ENCODE measurements at regions not wholly inside any gene's neighbourhood (a gene's known extent, or its start where the extent isn't known, plus 50 kb on each side); places are given as distances from the start of the nearest gene placed in this dataset.
A peak's percentile ranks its signal among the peaks of the same experiment; 100 is the strongest.
"Not testable (repeated sequence)": the region's sequence is repeated elsewhere in the genome, so short reads cannot be mapped to it uniquely, and the experiment has no call there.

GRCh38 chr11:37511425-37511933, 913.4 kb upstream of the RAG2 start:
- DNase-seq (ENCODE audit: low read depth), result no peak

- DNase-seq (ENCODE audit: low read depth), result no peak
Observed at GRCh38 chr11:37509506-37509905, 911.5 kb upstream of the RAG2 start.

- DNase-seq (ENCODE audit: low read depth), result no peak
Observed at GRCh38 chr11:37506531-37506930, 908.5 kb upstream of the RAG2 start.

DNA sequence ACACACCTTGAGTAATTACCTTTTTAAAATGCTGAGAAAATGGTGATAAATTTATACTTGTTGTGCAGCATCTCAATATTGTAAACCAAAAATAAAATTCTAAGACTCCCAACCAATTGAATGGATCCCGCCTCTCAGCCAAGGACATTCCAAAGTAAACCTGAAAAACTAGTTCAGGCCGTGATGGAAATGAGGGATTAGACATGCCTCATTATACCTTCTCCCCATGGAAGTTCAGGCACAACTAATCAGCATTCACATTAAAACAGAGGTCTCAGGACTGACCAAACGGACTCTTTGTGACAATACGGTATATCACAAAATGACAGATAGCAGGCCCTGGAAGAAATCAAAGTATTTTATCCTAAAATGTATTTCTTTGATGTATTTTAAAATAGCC, 907.4 kb upstream of the RAG2 start:
- DNase-seq (ENCODE audit: low read depth), result no peak

DNA sequence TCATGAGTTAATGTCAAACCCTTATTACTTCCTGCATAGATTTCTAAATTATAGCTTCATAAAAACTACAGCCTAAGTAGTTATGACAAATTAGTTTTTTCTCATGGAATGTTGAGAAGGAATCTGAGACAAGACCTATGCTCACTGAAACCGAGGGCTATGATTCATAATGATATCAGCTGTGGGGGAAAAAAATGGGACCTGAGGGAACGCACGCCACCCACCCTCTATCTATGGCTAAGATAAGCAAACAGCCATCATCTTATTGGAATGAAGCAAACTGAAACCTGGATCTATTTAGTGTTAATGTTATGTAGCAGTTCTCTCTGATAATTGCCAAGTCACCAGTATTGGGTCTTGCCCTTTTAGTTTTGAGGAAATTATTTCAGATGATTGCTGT, 906.9 kb upstream of the RAG2 start:
- peak; percentile 44 for DNase-seq (ENCODE audit: low read depth)

GRCh38 chr11:37504060-37504611, 906.1 kb upstream of the RAG2 start:
- DNase-seq (ENCODE audit: low read depth), result peak; percentile 57

DNA sequence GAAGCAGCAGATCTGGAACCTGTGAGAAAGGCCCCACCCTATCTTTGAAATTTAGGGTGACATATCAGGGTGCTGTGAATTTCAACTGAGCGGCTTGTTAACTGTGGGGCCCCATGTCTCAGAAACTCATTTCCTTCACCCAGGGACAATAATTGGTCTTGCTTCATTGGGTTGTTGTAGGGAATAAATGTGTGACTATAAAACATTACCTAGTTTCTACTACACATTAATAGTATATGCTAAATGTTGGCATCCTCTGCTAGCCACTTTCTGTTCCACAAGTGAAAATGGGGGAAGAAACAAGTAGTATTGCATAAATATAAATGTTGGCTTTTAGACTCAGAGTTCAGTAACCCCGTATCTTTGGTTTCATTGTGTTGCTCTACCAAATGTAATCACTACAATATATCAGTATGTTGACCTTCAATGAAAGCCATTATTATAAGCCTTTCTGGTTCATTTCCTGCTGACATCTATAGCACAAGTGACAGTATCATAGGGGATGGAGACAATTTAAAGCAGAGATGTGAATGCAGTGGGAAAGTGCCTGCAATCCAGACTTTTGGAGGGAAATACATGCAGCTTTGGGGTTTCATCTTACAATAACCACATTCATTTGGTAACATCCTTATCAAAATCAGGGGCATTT, 905.5 kb upstream of the RAG2 start:
- DNase-seq (ENCODE audit: low read depth), result no peak

DNA sequence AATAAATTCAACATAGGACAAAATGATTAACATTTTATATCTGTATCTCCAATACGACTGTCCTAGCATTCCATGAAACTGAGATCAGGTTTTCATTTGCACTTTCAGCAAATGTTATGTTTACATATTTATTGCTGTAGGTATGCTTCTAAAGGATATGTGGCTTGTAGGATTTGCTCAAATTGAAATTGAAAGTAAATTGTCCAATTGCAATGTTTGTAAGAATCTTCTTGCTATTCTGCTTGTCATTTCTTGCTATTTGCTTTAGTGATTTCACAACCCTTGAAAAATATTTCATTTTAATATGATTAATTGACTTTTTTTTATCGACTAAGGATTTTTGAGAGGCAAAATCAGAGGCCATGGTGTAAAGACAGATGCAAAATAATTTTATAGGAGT, 904.2 kb upstream of the RAG2 start:
- no peak for DNase-seq (ENCODE audit: low read depth)

DNA sequence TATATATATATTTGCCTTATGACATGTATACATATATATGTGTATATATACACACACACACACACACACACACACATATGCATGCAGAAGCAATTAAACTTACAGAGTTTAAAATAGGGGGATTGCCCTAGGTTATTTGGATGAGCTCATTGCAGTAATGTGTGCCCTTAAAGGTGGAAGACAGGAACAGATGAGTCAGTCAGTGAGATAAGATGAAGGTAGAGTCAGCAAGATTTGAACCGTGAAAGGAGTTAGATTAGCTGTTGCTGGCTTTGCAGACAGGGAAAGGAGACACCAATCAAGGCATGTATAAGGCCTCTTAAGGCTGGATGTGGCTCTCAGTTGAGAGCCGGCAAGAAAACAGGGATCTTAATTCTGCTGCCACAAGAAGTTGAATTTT, 902.4 kb upstream of the RAG2 start:
- no peak for DNase-seq (ENCODE audit: low read depth)

DNA sequence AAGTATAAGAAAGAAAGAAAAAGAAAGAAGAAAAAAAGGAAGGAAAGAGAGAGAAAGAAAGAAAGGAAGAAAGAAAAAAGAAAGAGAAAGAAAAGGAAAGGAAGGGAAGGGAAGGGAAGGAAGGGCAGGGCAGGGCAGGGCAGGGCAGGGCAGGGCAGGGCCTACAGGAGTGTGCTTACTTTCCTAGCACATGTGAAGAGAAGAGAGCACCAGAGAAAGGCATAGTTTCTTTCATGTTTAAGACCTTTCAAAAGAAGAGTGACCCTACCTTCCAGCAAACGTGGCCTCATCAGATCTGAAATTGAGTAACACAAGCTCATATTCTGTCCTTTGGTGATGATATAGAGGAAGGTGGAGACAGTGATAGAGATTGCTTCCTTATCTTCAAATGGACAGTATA, 899.3 kb upstream of the RAG2 start:
- no peak for DNase-seq (ENCODE audit: low read depth)

DNA sequence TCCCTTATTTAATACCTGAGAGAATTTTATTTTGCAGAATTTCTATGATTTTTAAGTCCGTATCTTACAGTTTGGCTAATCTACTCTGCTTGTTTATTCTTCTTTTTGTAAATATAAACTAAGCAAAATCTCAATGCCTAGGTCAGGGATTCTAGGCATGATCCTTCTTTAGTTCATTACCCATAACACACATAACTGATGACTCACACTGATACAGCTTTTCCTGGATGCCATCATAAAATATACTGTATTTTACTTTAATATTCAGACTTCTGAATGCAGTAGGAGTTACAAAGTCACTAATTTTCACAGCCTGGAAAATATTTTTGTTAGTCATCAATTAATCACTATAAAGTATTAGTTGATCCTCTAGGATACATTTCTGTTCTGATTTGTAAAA, 898.2 kb upstream of the RAG2 start:
- DNase-seq (ENCODE audit: low read depth), result no peak

DNA sequence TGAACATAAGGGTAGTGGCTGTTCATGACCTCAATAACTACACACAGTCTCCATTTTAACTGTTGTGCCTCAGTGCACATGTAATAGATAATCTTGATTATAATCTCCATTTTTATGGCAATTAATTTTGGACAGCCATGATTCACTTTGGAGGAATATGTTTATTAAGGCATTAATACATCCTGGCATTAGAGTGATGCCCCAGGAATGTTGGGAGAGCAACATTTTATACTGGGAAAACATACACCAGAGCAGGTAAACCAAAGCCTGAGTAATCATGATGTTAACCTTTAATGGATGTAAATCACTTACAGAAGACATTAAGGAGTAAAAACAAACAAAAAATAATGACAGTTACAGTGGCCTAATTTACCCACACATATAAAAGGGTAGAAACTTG, 886.3 kb upstream of the RAG2 start:
- DNase-seq (ENCODE audit: low read depth), result no peak

- DNase-seq (ENCODE audit: low read depth), result no peak
Observed at GRCh38 chr11:37483761-37484160, 885.7 kb upstream of the RAG2 start.

- DNase-seq (ENCODE audit: low read depth), result no peak
Observed at GRCh38 chr11:37474889-37475288, 876.9 kb upstream of the RAG2 start.

- no peak for DNase-seq (ENCODE audit: low read depth)
Observed at GRCh38 chr11:37468344-37468743, 870.3 kb upstream of the RAG2 start.

DNA sequence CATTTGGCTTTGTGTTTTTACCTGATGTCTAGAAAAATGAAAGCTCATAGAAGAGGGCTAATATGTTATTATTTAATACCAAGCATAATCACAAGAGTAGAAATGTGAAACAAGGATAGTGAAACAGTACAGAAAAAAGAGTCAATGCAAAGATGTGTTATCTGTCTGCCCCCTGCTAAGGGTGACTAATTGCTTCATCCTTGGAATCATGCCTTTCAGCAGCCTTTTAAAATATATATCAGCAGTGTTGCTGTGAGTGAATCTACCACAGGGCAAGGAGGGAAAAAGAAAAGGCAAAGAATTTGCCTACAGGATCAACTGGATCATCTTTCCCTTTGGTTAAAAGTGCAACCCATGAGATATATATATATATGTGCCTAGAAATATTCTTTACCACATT, 867.2 kb upstream of the RAG2 start:
- DNase-seq (ENCODE audit: low read depth), result no peak

- no peak for DNase-seq (ENCODE audit: low read depth)
Observed at GRCh38 chr11:37459456-37459855, 861.4 kb upstream of the RAG2 start.

GRCh38 chr11:37456746-37457145, 858.7 kb upstream of the RAG2 start:
- no peak for DNase-seq (ENCODE audit: low read depth)

DNA sequence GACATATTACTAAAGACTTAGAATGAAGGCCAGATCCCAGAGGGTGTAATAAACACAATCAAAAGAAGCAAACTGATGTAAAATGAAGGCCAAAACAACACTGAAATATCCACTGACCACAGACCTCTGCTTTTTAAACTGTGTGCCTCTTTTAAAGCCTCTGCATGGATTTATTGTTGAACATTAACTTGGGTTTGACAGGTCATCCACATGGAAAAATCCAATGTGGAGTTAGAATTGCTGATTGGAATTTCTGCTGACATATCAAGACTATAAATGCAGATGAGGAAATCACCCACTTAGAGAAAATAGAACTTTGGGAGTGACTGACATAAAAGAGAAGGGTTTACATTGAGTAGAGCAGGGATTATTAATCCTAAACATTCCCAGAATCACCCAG, 853.9 kb upstream of the RAG2 start:
- no peak for DNase-seq (ENCODE audit: low read depth)

DNA sequence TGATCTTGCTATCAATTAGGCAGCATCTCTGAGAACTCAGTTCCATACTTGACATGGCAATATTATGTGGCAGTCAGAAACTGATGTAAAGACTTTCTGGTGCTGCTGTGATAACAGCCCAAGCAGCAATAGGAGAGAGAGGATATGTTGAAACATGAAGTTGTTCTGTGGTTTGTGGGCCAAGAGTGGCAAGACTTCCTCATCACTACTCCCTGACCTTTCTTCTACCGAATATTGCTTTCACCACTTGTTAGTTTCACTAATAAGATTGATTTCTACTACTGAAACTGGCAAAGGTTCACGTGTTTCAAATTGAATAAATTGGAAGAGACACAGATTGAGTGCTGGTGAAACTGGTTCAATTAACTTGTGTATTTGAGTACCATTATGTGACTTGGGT, 852.6 kb upstream of the RAG2 start:
- DNase-seq (ENCODE audit: low read depth), result no peak

GRCh38 chr11:37449146-37449545, 851.1 kb upstream of the RAG2 start:
- DNase-seq (ENCODE audit: low read depth), result peak; percentile 43

DNA sequence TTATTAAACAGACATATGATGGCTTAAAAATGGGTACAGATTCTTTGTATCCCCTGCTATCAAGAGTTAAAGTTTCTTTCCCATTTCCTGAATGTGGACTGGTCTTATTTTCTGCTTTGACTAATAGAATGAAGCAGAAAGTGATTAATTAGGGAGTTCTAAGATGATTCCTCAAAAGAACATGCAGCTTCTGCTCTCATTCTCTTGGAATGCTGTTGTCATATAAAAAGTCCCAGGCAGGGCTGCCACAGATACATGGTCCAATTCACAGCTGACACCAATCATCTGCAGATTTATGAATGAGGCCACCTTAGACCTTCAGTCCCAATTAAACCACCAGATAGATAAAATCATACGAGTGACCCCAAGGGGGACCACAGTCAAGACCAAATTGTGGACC, 844.5 kb upstream of the RAG2 start:
- no peak for DNase-seq (ENCODE audit: low read depth)

DNA sequence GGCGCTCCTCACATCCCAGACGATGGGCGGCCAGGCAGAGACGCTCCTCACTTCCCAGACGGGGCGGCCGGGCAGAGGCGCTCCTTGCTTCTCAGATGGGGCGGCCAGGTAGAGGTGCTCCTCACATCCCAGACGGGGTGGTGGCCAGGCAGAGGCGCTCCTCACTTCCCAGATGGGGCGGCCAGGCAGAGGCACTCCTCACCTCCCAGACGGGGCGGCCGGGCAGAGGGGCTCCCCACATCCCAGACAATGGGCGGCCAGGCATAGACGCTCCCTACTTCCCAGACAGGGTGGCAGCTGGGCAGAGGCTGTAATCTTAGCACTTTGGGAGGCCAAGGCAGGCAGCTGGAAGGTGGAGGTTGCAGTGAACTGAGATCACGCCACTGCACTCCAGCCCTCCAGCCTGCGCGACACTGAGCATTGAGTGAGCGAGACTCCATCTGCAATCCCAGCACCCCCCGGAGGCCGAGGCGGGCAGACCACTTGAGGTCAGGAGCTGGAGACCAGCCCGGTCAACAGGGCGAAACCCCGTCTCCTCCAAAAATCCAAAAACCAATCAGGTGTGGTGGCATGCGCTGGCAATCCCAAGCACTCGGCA, 833.7 kb upstream of the RAG2 start:
- not testable (repeated sequence) for DNase-seq (ENCODE audit: low read depth)

Data from stromal cell of bone marrow (primary cell).